T-cell (primary cell): ENCODE measurements at regions not wholly inside any gene's neighbourhood (a gene's known extent, or its start where the extent isn't known, plus 50 kb on each side); places are given as distances from the start of the nearest gene placed in this dataset.
"Not testable (repeated sequence)": the region's sequence is repeated elsewhere in the genome, so short reads cannot be mapped to it uniquely, and the experiment has no call there.

Experiments
- ATAC-seq, 4 experiments: fragments of 200-7000 bp in 3 of 4; fragments of 150-1000 bp in 1 of 4; cut with Tn5 transposase; replicated peaks in 1 of 4; 1 replicate in 3 of 4; 2 replicates in 1 of 4; pipeline ENCODE4 v1.10.0; 2021; ENCODE audit warnings: moderate library complexity in 3 of 4, mild to moderate bottlenecking in 2 of 4, moderate number of reproducible peaks in 1 of 4
- CTCF ChIA-PET, 2 donors: fragments of 300-600 bp; sonication (Branson Sonifier 250); formaldehyde crosslinking; loops; one replicate each; lab custom pipeline; 2022; ENCODE audit warnings: antibody characterized with exemption in 2 of 2; lab: Charles Lee
- POLR2A ChIA-PET, 2 donors: fragments of 300-600 bp; sonication (Branson Sonifier 250); formaldehyde crosslinking; loops; one replicate each; lab custom pipeline; 2022; ENCODE audit warnings: antibody characterized with exemption in 2 of 2; lab: Charles Lee
- DNase-seq, 35 experiments: peaks; one replicate each; pipeline versions ENCODE4 v3.0.0 to v3.0.0-alpha.2; 2013 to 2023
- H3K27ac ChIP-seq: one replicate; pipeline ENCODE4 v1.5.1; 2013; ENCODE audit warnings: low read length
- H3K27me3 ChIP-seq, 2 experiments: replicated peaks in 1 of 2; 1 replicate in 1 of 2; 2 replicates in 1 of 2; pipeline versions ENCODE4 v1.6.1 to v1.7.0; 2013; ENCODE audit warnings: low read length in 1 of 2, mixed read lengths in 1 of 2; ENCODE audit not compliant: control insufficient read depth in 2 of 2, insufficient read depth in 2 of 2; ENCODE audit errors: extremely low read depth in 1 of 2
- H3K36me3 ChIP-seq, 2 donors: 1 replicate in 1 of 2; 2 replicates in 1 of 2; pipeline versions ENCODE4 v1.6.1 to v1.7.0; 2013; ENCODE audit warnings: low read length in 1 of 2; ENCODE audit not compliant: control insufficient read depth in 2 of 2, insufficient read depth in 1 of 2; ENCODE audit errors: extremely low read depth in 1 of 2
- H3K4me1 ChIP-seq, 2 experiments: 1 replicate in 1 of 2; 2 replicates in 1 of 2; pipeline versions ENCODE4 v1.6.1 to v1.7.0; 2013; ENCODE audit warnings: low read length in 2 of 2, mixed read lengths in 1 of 2; ENCODE audit not compliant: insufficient read depth in 2 of 2, control insufficient read depth in 1 of 2; ENCODE audit errors: extremely low read depth in 1 of 2
- H3K4me3 ChIP-seq, 2 donors: 1 replicate in 1 of 2; 2 replicates in 1 of 2; pipeline versions ENCODE4 v1.5.1 to v1.7.0; 2013; ENCODE audit warnings: mild to moderate bottlenecking in 2 of 2, low read length in 1 of 2, moderate library complexity in 1 of 2; ENCODE audit not compliant: control insufficient read depth in 1 of 2; ENCODE audit errors: extremely low read depth in 1 of 2
- H3K9me3 ChIP-seq: 2 replicates; pipeline ENCODE4 v1.7.0; 2013
- H3K27ac Mint-ChIP-seq, 2 donors: one replicate each; pipeline ENCODE4 v1.8.0; 2020 to 2021; ENCODE audit warnings: mild to moderate bottlenecking in 2 of 2, mixed read lengths in 2 of 2
- H3K27me3 Mint-ChIP-seq, 2 donors: one replicate each; pipeline ENCODE4 v1.8.0; 2021 to 2022; ENCODE audit warnings: mixed read lengths in 2 of 2
- H3K36me3 Mint-ChIP-seq: one replicate; pipeline ENCODE4 v1.8.0; 2021; ENCODE audit warnings: mixed read lengths
- H3K4me1 Mint-ChIP-seq, 3 donors: one replicate each; pipeline ENCODE4 v1.8.0; 2020 to 2022; ENCODE audit warnings: mixed read lengths in 3 of 3, mild to moderate bottlenecking in 1 of 3
- H3K4me3 Mint-ChIP-seq, 3 donors: one replicate each; pipeline ENCODE4 v1.8.0; 2020 to 2022; ENCODE audit warnings: mild to moderate bottlenecking in 3 of 3, mixed read lengths in 3 of 3, moderate library complexity in 3 of 3
- H3K9me3 Mint-ChIP-seq, 3 donors: one replicate each; pipeline ENCODE4 v1.8.0; 2020 to 2022; ENCODE audit warnings: mixed read lengths in 3 of 3
- WGBS: methylation state at CpG from one replicate; pipeline ENCODE4 v1.1.5; 2013; ENCODE audit warnings: missing lambda C conversion rate; ENCODE audit not compliant: insufficient coverage; 5-methylcytosine and 5-hydroxymethylcytosine counted together

- H3K4me1 Mint-ChIP-seq, H3K27me3 ChIP-seq, POLR2A ChIA-PET, H3K4me3 ChIP-seq, H3K36me3 Mint-ChIP-seq, H3K4me3 Mint-ChIP-seq, DNase-seq, H3K27ac ChIP-seq, H3K27ac Mint-ChIP-seq, CTCF ChIA-PET, H3K9me3 ChIP-seq, H3K27me3 Mint-ChIP-seq, H3K4me1 ChIP-seq, ATAC-seq, H3K9me3 Mint-ChIP-seq, H3K36me3 ChIP-seq: not testable (repeated sequence)
- WGBS: 92% methylated on average over 34 of the region's 51 CpGs
Observed at GRCh38 chr4:18418195-18418898, 396.8 kb upstream of the LCORL start.

- H3K27me3 Mint-ChIP-seq, POLR2A ChIA-PET, H3K27ac ChIP-seq, H3K4me3 Mint-ChIP-seq, H3K9me3 Mint-ChIP-seq, H3K36me3 Mint-ChIP-seq, H3K4me1 ChIP-seq, H3K4me1 Mint-ChIP-seq, H3K27ac Mint-ChIP-seq, ATAC-seq, DNase-seq, H3K9me3 ChIP-seq, CTCF ChIA-PET, H3K4me3 ChIP-seq, H3K36me3 ChIP-seq, H3K27me3 ChIP-seq: not testable (repeated sequence)
- WGBS: 96% methylated on average over 10 of the region's 15 CpGs
Observed at GRCh38 chr4:18417651-18418050, 396.1 kb upstream of the LCORL start.

GRCh38 chr4:18406264-18406663 is 384.7 kb upstream of the LCORL start:
- Mint-ChIP-seq H3K27me3 (peaks cover 0 to 1% of the 10 kb centered on the region in 2 donors), H3K9me3 (no peaks in the 10 kb centered on the region), H3K27ac (no peak overlapping the region), H3K36me3 (no peaks in the 10 kb centered on the region), H3K4me3 (no peak overlapping the region), H3K4me1 (peaks cover 0 to 4% (median 0%) of the 10 kb centered on the region in 3 donors)
- ChIA-PET POLR2A (no interaction called here), CTCF (no interaction called here)
- Histone ChIP-seq H3K9me3 (no peaks in the 10 kb centered on the region), H3K4me3 (no peak overlapping the region), H3K27ac (no peak overlapping the region), H3K4me1 (no peaks in the 10 kb centered on the region), H3K27me3 (no peaks in the 10 kb centered on the region), H3K36me3 (no peaks in the 10 kb centered on the region)
- DNase-seq (no peak), ATAC-seq (no peak)
- 14% methylated on average over 1 of the region's 1 CpG for WGBS

- Mint-ChIP-seq H3K4me3 (no peak overlapping the region), H3K27ac (no peak overlapping the region), H3K4me1 (peaks cover 0 to 4% (median 0%) of the 10 kb centered on the region in 3 donors), H3K27me3 (peaks cover 4 to 7% of the 10 kb centered on the region in 2 donors), H3K36me3 (no peaks in the 10 kb centered on the region), H3K9me3 (no peaks in the 10 kb centered on the region)
- ChIA-PET CTCF (no interaction called here), POLR2A (no interaction called here)
- Histone ChIP-seq H3K27ac (no peak overlapping the region), H3K36me3 (no peaks in the 10 kb centered on the region), H3K27me3 (no peaks in the 10 kb centered on the region), H3K9me3 (no peaks in the 10 kb centered on the region), H3K4me1 (no peaks in the 10 kb centered on the region), H3K4me3 (no peak overlapping the region)
- no peak for DNase-seq
- no peak for ATAC-seq
- no CpG with 5 or more reads among the region's 2 CpGs for WGBS
Observed at GRCh38 chr4:18405054-18405453, 383.5 kb upstream of the LCORL start.

- ChIA-PET CTCF (no interaction called here), POLR2A (no interaction called here)
- peaks cover 5 to 7% of the 10 kb centered on the region in 2 donors for H3K27me3 Mint-ChIP-seq
- Histone ChIP-seq H3K27me3 (no peaks in the 10 kb centered on the region), H3K9me3 (no peaks in the 10 kb centered on the region), H3K4me3 (no peak overlapping the region), H3K27ac (no peak overlapping the region), H3K4me1 (no peaks in the 10 kb centered on the region), H3K36me3 (no peaks in the 10 kb centered on the region)
- H3K27ac Mint-ChIP-seq: no peak overlapping the region
- no peaks in the 10 kb centered on the region for H3K9me3 Mint-ChIP-seq
- WGBS: no CpG with 5 or more reads among the region's 2 CpGs
- ATAC-seq (no peak), DNase-seq (no peak)
- H3K36me3 Mint-ChIP-seq: no peaks in the 10 kb centered on the region
- H3K4me3 Mint-ChIP-seq: no peak overlapping the region
- H3K4me1 Mint-ChIP-seq: peaks cover 0 to 4% (median 0%) of the 10 kb centered on the region in 3 donors
Observed at GRCh38 chr4:18404642-18405041, 383.1 kb upstream of the LCORL start.

- DNase-seq (no peak), ATAC-seq (no peak)
- Mint-ChIP-seq H3K27ac (no peak overlapping the region), H3K4me1 (peaks cover 0 to 4% (median 0%) of the 10 kb centered on the region in 3 donors), H3K27me3 (peaks cover 7 to 8% of the 10 kb centered on the region in 2 donors), H3K36me3 (no peaks in the 10 kb centered on the region), H3K9me3 (no peaks in the 10 kb centered on the region), H3K4me3 (no peak overlapping the region)
- ChIA-PET POLR2A (no interaction called here), CTCF (no interaction called here)
- Histone ChIP-seq H3K9me3 (no peaks in the 10 kb centered on the region), H3K4me3 (no peak overlapping the region), H3K4me1 (no peaks in the 10 kb centered on the region), H3K36me3 (no peaks in the 10 kb centered on the region), H3K27me3 (peaks cover 0 to 3% of the 10 kb centered on the region in 2 experiments), H3K27ac (no peak overlapping the region)
- WGBS: no CpG with 5 or more reads among the region's 3 CpGs
Observed at GRCh38 chr4:18403327-18403726, 381.8 kb upstream of the LCORL start.

GRCh38 chr4:18401868-18402267 is 380.3 kb upstream of the LCORL start:
- no peaks in the 10 kb centered on the region for H3K36me3 ChIP-seq
- no peak overlapping the region for H3K4me3 ChIP-seq
- peaks cover 7 to 8% of the 10 kb centered on the region in 2 donors for H3K27me3 Mint-ChIP-seq
- H3K27ac Mint-ChIP-seq: no peak overlapping the region
- CTCF ChIA-PET: no interaction called here
- no peak overlapping the region for H3K27ac ChIP-seq
- no peaks in the 10 kb centered on the region for H3K9me3 ChIP-seq
- H3K36me3 Mint-ChIP-seq: no peaks in the 10 kb centered on the region
- POLR2A ChIA-PET: no interaction called here
- H3K4me1 ChIP-seq: no peaks in the 10 kb centered on the region
- ATAC-seq (no peak), DNase-seq (no peak)
- peaks cover 0 to 4% (median 0%) of the 10 kb centered on the region in 3 donors for H3K4me1 Mint-ChIP-seq
- no peaks in the 10 kb centered on the region for H3K9me3 Mint-ChIP-seq
- no CpG with 5 or more reads among the region's 1 CpG for WGBS
- H3K4me3 Mint-ChIP-seq: no peak overlapping the region
- peaks cover 0 to 3% of the 10 kb centered on the region in 2 experiments for H3K27me3 ChIP-seq
